H1 (cell line): ENCODE measurements at regions not wholly inside any gene's neighbourhood (a gene's known extent, or its start where the extent isn't known, plus 50 kb on each side); places are given as distances from the start of the nearest gene placed in this dataset.

Experiments
- CTCF ChIA-PET: fragments of 300-600 bp; sonication (Branson Sonifier 250); formaldehyde crosslinking; loops from one replicate; lab custom pipeline; 2021; ENCODE audit not compliant: partially characterized antibody; lab: Charles Lee
- POLR2A ChIA-PET: fragments of 300-600 bp; sonication (Branson Sonifier 250); formaldehyde crosslinking; loops from one replicate; lab custom pipeline; 2021; ENCODE audit warnings: inconsistent platforms; ENCODE audit not compliant: partially characterized antibody; lab: Charles Lee
- DNase-seq, 2 experiments: peaks; one replicate each; pipeline versions ENCODE4 v3.0.0 to v3.0.0-alpha.2; 2010 to 2022; ENCODE audit warnings: low spot score in 2 of 2, low read depth in 1 of 2, mixed read lengths in 1 of 2
- FAIRE-seq: peaks from 2 replicates; lab custom pipeline; 2011; peaks lifted over from hg19 to GRCh38; lab: Jason Lieb, UNC
- H2AFZ ChIP-seq: 2 replicates; pipeline ENCODE4 v1.8.1; 2012; ENCODE audit warnings: low read length, inconsistent platforms
- H2AK5ac ChIP-seq: 2 replicates; pipeline ENCODE4 v1.6.1; 2013; ENCODE audit warnings: low read depth, low read length
- H2BK120ac ChIP-seq: replicated peaks from 2 replicates; pipeline ENCODE3; 2013; ENCODE audit warnings: low read depth, low read length, inconsistent platforms
- H2BK12ac ChIP-seq: 2 replicates; pipeline ENCODE4 v1.6.1; 2013; ENCODE audit warnings: low read depth, low read length
- H2BK15ac ChIP-seq: 2 replicates; pipeline ENCODE4 v1.6.1; 2013; ENCODE audit warnings: low read length
- H2BK20ac ChIP-seq: 2 replicates; pipeline ENCODE4 v1.6.1; 2013; ENCODE audit warnings: low read length
- H2BK5ac ChIP-seq: 2 replicates; pipeline ENCODE4 v1.6.1; 2013; ENCODE audit warnings: low read depth, low read length
- H3K14ac ChIP-seq: 2 replicates; pipeline ENCODE4 v1.6.1; 2013; ENCODE audit warnings: inconsistent platforms; ENCODE audit not compliant: insufficient read length
- H3K18ac ChIP-seq: 2 replicates; pipeline ENCODE4 v1.6.1; 2013; ENCODE audit warnings: low read length; ENCODE audit errors: extremely low read depth
- H3K23ac ChIP-seq: 2 replicates; pipeline ENCODE4 v1.6.1; 2013; ENCODE audit warnings: inconsistent platforms; ENCODE audit not compliant: insufficient read length
- H3K23me2 ChIP-seq: 2 replicates; pipeline ENCODE4 v1.6.1; 2013; ENCODE audit warnings: low read depth, low read length
- H3K27ac ChIP-seq: 2 replicates; pipeline ENCODE4 v1.6.1; 2011; ENCODE audit warnings: low read depth, low read length, inconsistent platforms
- H3K27me3 ChIP-seq, 4 experiments: replicated peaks in 1 of 4; 1 replicate in 1 of 4; 2 replicates in 3 of 4; pipeline versions ENCODE4 v1.6.1 to v1.8.1; 2011 to 2013; ENCODE audit warnings: low read length in 3 of 4, mild to moderate bottlenecking in 3 of 4, inconsistent platforms in 2 of 4, mixed read lengths in 2 of 4, moderate library complexity in 1 of 4; ENCODE audit not compliant: control insufficient read depth in 3 of 4, insufficient read depth in 3 of 4; ENCODE audit errors: extremely low read depth in 1 of 4
- H3K36me3 ChIP-seq, 4 experiments: 2 replicates each; pipeline versions ENCODE4 v1.6.1 to v1.8.1; 2011 to 2013; ENCODE audit warnings: mild to moderate bottlenecking in 4 of 4, low read length in 3 of 4, moderate library complexity in 2 of 4, control low read depth in 1 of 4, inconsistent platforms in 1 of 4; ENCODE audit not compliant: insufficient read depth in 4 of 4, control insufficient read depth in 2 of 4
- H3K4ac ChIP-seq: replicated peaks from 2 replicates; pipeline ENCODE3; 2013; ENCODE audit warnings: low read length, low read depth, mixed read lengths, inconsistent platforms; ENCODE audit not compliant: insufficient read length
- H3K4me1 ChIP-seq, 4 experiments: replicated peaks in 1 of 4; 1 replicate in 1 of 4; 2 replicates in 3 of 4; pipeline versions ENCODE4 v1.6.1 to v1.8.1; 2011 to 2013; ENCODE audit warnings: low read length in 3 of 4, inconsistent platforms in 2 of 4, mixed read lengths in 1 of 4; ENCODE audit not compliant: insufficient read depth in 4 of 4, control insufficient read depth in 3 of 4
- H3K4me2 ChIP-seq, 2 experiments: 2 replicates each; pipeline versions ENCODE4 v1.6.1 to v1.8.1; 2011 to 2013; ENCODE audit warnings: low read depth in 2 of 2, low read length in 2 of 2, control low read depth in 1 of 2, inconsistent platforms in 1 of 2, mild to moderate bottlenecking in 1 of 2; ENCODE audit not compliant: insufficient read depth in 1 of 2
- H3K4me3 ChIP-seq, 4 experiments: fragments of 200-600, 300-600 bp in 1 of 4; sonication (generic), shearing (Covaris generic), sonication (Bioruptor Twin) in 1 of 4; 2 replicates each; pipeline versions ENCODE4 v1.5.1 to v1.8.1; 2011 to 2016; ENCODE audit warnings: low read length in 4 of 4, low read depth in 3 of 4, control low read depth in 2 of 4, inconsistent platforms in 2 of 4, mild to moderate bottlenecking in 2 of 4, mixed read lengths in 1 of 4, moderate library complexity in 1 of 4; ENCODE audit not compliant: insufficient read depth in 2 of 4; ENCODE audit errors: extremely low read depth in 1 of 4
- H3K56ac ChIP-seq: replicated peaks from 2 replicates; pipeline ENCODE3; 2013; ENCODE audit warnings: low read depth, mild to moderate bottlenecking, mixed read lengths, low read length, inconsistent platforms; ENCODE audit not compliant: insufficient read length
- H3K79me1 ChIP-seq: 2 replicates; pipeline ENCODE4 v1.6.1; 2013; ENCODE audit warnings: low read depth, low read length, control low read depth
- H3K79me2 ChIP-seq, 2 experiments: 2 replicates each; pipeline versions ENCODE4 v1.6.1 to v1.8.1; 2012 to 2013; ENCODE audit warnings: low read length in 2 of 2, mild to moderate bottlenecking in 2 of 2, inconsistent platforms in 1 of 2; ENCODE audit not compliant: insufficient read depth in 2 of 2, control insufficient read depth in 1 of 2
- H3K9ac ChIP-seq, 4 experiments: replicated peaks in 1 of 4; 1 replicate in 1 of 4; 2 replicates in 3 of 4; pipeline versions ENCODE4 v1.6.1 to v1.8.1; 2011 to 2013; ENCODE audit warnings: low read depth in 3 of 4, low read length in 3 of 4, control low read depth in 2 of 4, mild to moderate bottlenecking in 2 of 4, moderate library complexity in 2 of 4, inconsistent platforms in 1 of 4; ENCODE audit errors: extremely low read depth in 1 of 4
- H3K9me3 ChIP-seq, 2 experiments: 2 replicates each; pipeline versions ENCODE4 v1.6.1 to v1.8.1; 2012 to 2013; ENCODE audit warnings: mild to moderate bottlenecking in 2 of 2, moderate library complexity in 2 of 2, control low read depth in 1 of 2, inconsistent platforms in 1 of 2, low read depth in 1 of 2, low read length in 1 of 2, mixed read lengths in 1 of 2; ENCODE audit not compliant: insufficient read depth in 2 of 2
- H4K20me1 ChIP-seq, 2 experiments: replicated peaks in 1 of 2; 2 replicates each; pipeline versions ENCODE3 to v1.8.1; 2011 to 2013; ENCODE audit warnings: inconsistent platforms in 2 of 2, low read length in 2 of 2, mild to moderate bottlenecking in 1 of 2; ENCODE audit not compliant: insufficient read depth in 2 of 2, control insufficient read depth in 1 of 2
- H4K5ac ChIP-seq: 2 replicates; pipeline ENCODE4 v1.6.1; 2013; ENCODE audit warnings: low read length, low read depth, mixed read lengths, inconsistent platforms; ENCODE audit not compliant: insufficient read length
- H4K8ac ChIP-seq: 2 replicates; pipeline ENCODE4 v1.8.0; 2013; ENCODE audit warnings: mild to moderate bottlenecking, moderate library complexity, low read length, inconsistent platforms; ENCODE audit not compliant: insufficient read depth; ENCODE audit errors: extremely low read depth
- H4K91ac ChIP-seq: replicated peaks from 2 replicates; pipeline ENCODE3; 2013; ENCODE audit warnings: low read length, mixed read lengths, inconsistent platforms; ENCODE audit not compliant: insufficient read length
- CHD2 ChIP-seq: IDR thresholded peaks from 2 replicates; pipeline ENCODE4 v1.6.1; 2012; ENCODE audit warnings: low read length, improper control_type of control experiment
- E2F6 ChIP-seq: IDR thresholded peaks from 2 replicates; pipeline ENCODE4 v1.6.1; 2012; ENCODE audit warnings: inconsistent platforms
- EP300 ChIP-seq, 2 experiments: IDR thresholded peaks; 1 replicate in 1 of 2; 2 replicates in 1 of 2; pipeline ENCODE4 v1.6.1; 2011 to 2012; ENCODE audit warnings: low read depth in 2 of 2, low read length in 2 of 2, mild to moderate bottlenecking in 2 of 2, borderline replicate concordance in 1 of 2, inconsistent platforms in 1 of 2, moderate library complexity in 1 of 2
- NRF1 ChIP-seq: IDR thresholded peaks from 2 replicates; pipeline ENCODE4 v1.6.1; 2011; ENCODE audit warnings: mild to moderate bottlenecking, low read depth, low read length, improper control_type of control experiment
- POLR2A ChIP-seq, 2 experiments: IDR thresholded peaks; 1 replicate in 1 of 2; 2 replicates in 1 of 2; pipeline ENCODE4 v1.6.1; 2011; ENCODE audit warnings: low read depth in 2 of 2, low read length in 2 of 2, mild to moderate bottlenecking in 2 of 2; ENCODE audit errors: control extremely low read depth in 1 of 2
- RXRA ChIP-seq: IDR thresholded peaks from 2 replicates; pipeline ENCODE4 v1.6.1; 2011; ENCODE audit warnings: low read depth, mild to moderate bottlenecking, low read length, moderate library complexity; ENCODE audit not compliant: insufficient read depth
- TCF12 ChIP-seq: IDR thresholded peaks from 2 replicates; pipeline ENCODE4 v1.6.1; 2011; ENCODE audit warnings: low read depth, mild to moderate bottlenecking, low read length
- WGBS, 2 experiments: shearing (Covaris generic) in 1 of 2; methylation state at CpG; one replicate each; pipeline versions ENCODE4 v1.1.6 to v1.1.7; 2013 to 2015; ENCODE audit warnings: low lambda C conversion rate in 2 of 2, mixed read lengths in 2 of 2, inconsistent platforms in 1 of 2, low coverage in 1 of 2, missing lambda C conversion rate in 1 of 2; ENCODE audit not compliant: insufficient replicate concordance in 2 of 2, insufficient coverage in 1 of 2, insufficient read length in 1 of 2; ENCODE audit errors: extremely low coverage in 1 of 2, missing lambda C conversion rate in 1 of 2; 5-methylcytosine and 5-hydroxymethylcytosine counted together
- TF ChIP-seq, protein P1 (sequence below): IDR thresholded peaks from 2 replicates; pipeline ENCODE4 v1.6.1; 2012; ENCODE audit warnings: low read length, inconsistent platforms
- TF ChIP-seq, protein P2 (sequence below), 3 experiments: IDR thresholded peaks; 1 replicate in 2 of 3; 2 replicates in 1 of 3; pipeline versions ENCODE4 v1.5.1 to v1.6.1; 2011; ENCODE audit warnings: low read length in 3 of 3, mild to moderate bottlenecking in 3 of 3, inconsistent platforms in 2 of 3, low read depth in 1 of 3, moderate library complexity in 1 of 3; ENCODE audit not compliant: insufficient read depth in 1 of 3; ENCODE audit errors: control extremely low read depth in 1 of 3

GRCh38 chr5:81835814-81836367, 85.0 kb upstream of the SSBP2 start:
- POLR2A ChIA-PET: no interaction called here
- Histone ChIP-seq H3K27me3 (no peaks in the 10 kb centered on the region), H3K36me3 (no peaks in the 10 kb centered on the region; a peak in 1 of 8 replicates), H3K23me2 (no peaks in the 10 kb centered on the region), H3K4me3 (no peak overlapping the region), H3K14ac (no peak overlapping the region), H2AFZ (no peak overlapping the region), H4K20me1 (no peaks in the 10 kb centered on the region), H4K5ac (no peak overlapping the region), H3K27ac (no peak overlapping the region), H2BK15ac (no peak overlapping the region), H3K9ac (no peak overlapping the region), H2BK120ac (no peak overlapping the region), H3K18ac (no peak overlapping the region), H3K23ac (no peak overlapping the region), H4K91ac (no peak overlapping the region), H3K79me2 (no peaks in the 10 kb centered on the region), H2AK5ac (no peak overlapping the region), H3K56ac (no peak overlapping the region)
- CTCF ChIA-PET: interaction anchor here (0.6 to 5.1 kb wide), 7 partner anchors 9 to 176 kb away, joined by 3 to 42 read pairs (median 3); partner anchors contain the start of gene SSBP2
- WGBS, 2 experiments: 88% methylated on average over 4 of the region's 4 CpGs; no CpG with 5 or more reads in 1 of the 2 experiments
- no peak for FAIRE-seq
- TF ChIP-seq POLR2A (IDR thresholded peaks at IDR 0.05; ENCODE audit: control extremely low read depth in 1 of 2, low read depth in 2 of 2, low read length in 2 of 2) (no peak), NRF1 (no peak), RXRA (no peak), TCF12 (no peak), CHD2 (no peak), E2F6 (no peak), EP300 (IDR thresholded peaks at IDR 0.05; ENCODE audit: borderline replicate concordance in 1 of 2, low read depth in 2 of 2, low read length in 2 of 2) (no peak)
- TF ChIP-seq, protein P1, sequence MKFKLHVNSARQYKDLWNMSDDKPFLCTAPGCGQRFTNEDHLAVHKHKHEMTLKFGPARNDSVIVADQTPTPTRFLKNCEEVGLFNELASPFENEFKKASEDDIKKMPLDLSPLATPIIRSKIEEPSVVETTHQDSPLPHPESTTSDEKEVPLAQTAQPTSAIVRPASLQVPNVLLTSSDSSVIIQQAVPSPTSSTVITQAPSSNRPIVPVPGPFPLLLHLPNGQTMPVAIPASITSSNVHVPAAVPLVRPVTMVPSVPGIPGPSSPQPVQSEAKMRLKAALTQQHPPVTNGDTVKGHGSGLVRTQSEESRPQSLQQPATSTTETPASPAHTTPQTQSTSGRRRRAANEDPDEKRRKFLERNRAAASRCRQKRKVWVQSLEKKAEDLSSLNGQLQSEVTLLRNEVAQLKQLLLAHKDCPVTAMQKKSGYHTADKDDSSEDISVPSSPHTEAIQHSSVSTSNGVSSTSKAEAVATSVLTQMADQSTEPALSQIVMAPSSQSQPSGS: no peak
- TF ChIP-seq, protein P2, sequence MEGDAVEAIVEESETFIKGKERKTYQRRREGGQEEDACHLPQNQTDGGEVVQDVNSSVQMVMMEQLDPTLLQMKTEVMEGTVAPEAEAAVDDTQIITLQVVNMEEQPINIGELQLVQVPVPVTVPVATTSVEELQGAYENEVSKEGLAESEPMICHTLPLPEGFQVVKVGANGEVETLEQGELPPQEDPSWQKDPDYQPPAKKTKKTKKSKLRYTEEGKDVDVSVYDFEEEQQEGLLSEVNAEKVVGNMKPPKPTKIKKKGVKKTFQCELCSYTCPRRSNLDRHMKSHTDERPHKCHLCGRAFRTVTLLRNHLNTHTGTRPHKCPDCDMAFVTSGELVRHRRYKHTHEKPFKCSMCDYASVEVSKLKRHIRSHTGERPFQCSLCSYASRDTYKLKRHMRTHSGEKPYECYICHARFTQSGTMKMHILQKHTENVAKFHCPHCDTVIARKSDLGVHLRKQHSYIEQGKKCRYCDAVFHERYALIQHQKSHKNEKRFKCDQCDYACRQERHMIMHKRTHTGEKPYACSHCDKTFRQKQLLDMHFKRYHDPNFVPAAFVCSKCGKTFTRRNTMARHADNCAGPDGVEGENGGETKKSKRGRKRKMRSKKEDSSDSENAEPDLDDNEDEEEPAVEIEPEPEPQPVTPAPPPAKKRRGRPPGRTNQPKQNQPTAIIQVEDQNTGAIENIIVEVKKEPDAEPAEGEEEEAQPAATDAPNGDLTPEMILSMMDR (IDR thresholded peaks at IDR 0.05; ENCODE audit: control extremely low read depth in 1 of 3, insufficient read depth in 1 of 3, low read depth in 1 of 3, low read length in 3 of 3): no peak
- TF ChIP-seq, all 59 proteins: peak for 0
- Histone ChIP-seq H3K9me3 (no peaks in the 10 kb centered on the region), H4K8ac (no peak overlapping the region), H3K4me1 (peaks cover 0 to 9% (median 4%) of the 10 kb centered on the region in 4 experiments; a peak in 3 of 7 replicates), H2BK5ac (no peak overlapping the region), H3K4ac (no peak overlapping the region), H2BK20ac (no peak overlapping the region), H3K4me2 (no peak overlapping the region), H3K79me1 (no peaks in the 10 kb centered on the region), H2BK12ac (no peak overlapping the region)
- DNase-seq: no peak
